HL-60 (cell line): ENCODE measurements at regions not wholly inside any gene's neighbourhood (a gene's known extent, or its start where the extent isn't known, plus 50 kb on each side); places are given as distances from the start of the nearest gene placed in this dataset.

Experiments
- CTCF ChIP-seq: IDR thresholded peaks from one replicate; pipeline ENCODE4 v1.5.1; 2011; ENCODE audit warnings: low read length, control low read depth, inconsistent platforms; ENCODE audit not compliant: insufficient read depth
- GABPA ChIP-seq: IDR thresholded peaks from 2 replicates; pipeline ENCODE4 v1.6.1; 2012; ENCODE audit warnings: low read depth
- POLR2AphosphoS5 ChIP-seq: IDR thresholded peaks from 2 replicates; pipeline ENCODE4 v1.6.1; 2012; ENCODE audit warnings: low read depth
- REST ChIP-seq: IDR thresholded peaks from 2 replicates; pipeline ENCODE4 v1.6.1; 2012; ENCODE audit warnings: low read depth; ENCODE audit not compliant: insufficient replicate concordance
- SPI1 ChIP-seq: IDR thresholded peaks from 2 replicates; pipeline ENCODE4 v1.6.1; 2012; ENCODE audit warnings: low read depth, mild to moderate bottlenecking, borderline replicate concordance

GRCh38 chr1:5394111-5394510 lies 598.1 kb downstream of the NPHP4 start:
- TF ChIP-seq CTCF, result no peak
- TF ChIP-seq GABPA, result no peak
- no peak for TF ChIP-seq POLR2AphosphoS5
- TF ChIP-seq REST, result no peak
- no peak for TF ChIP-seq SPI1
